ENCODE measurements at regions not wholly inside any gene's neighbourhood (a gene's known extent, or its start where the extent isn't known, plus 50 kb on each side); places are given as distances from the start of the nearest gene placed in this dataset.

- Histone ChIP-seq H3K4me3 (ENCODE audit: low read depth in 2 of 2, low read length in 1 of 2) (no peak overlapping the region), H3K9me2 (no peaks in the 10 kb centered on the region; the same call in 1 of the 2 replicates), H3K27ac (ENCODE audit: low read depth in 2 of 2, low read length in 1 of 2) (no peak overlapping the region), H3K9me3 (no peaks in the 10 kb centered on the region; the same call in 1 of the 2 replicates), H3K27me3 (ENCODE audit: insufficient read depth) (no peaks in the 10 kb centered on the region), H3F3A (replicated peaks; ENCODE audit: insufficient read depth) (no peaks in the 10 kb centered on the region), H3K4me1 (ENCODE audit: control insufficient read depth in 1 of 2, insufficient read depth in 2 of 2, low read depth in 1 of 2, low read length in 1 of 2) (no peaks in the 10 kb centered on the region), H2AFZ (ENCODE audit: low read depth) (no peak overlapping the region), H3K4me2 (no peak overlapping the region), H3K36me3 (replicated peaks in 1 of 2; ENCODE audit: control insufficient read depth in 1 of 2, insufficient read depth in 2 of 2, low read length in 1 of 2) (no peaks in the 10 kb centered on the region), H3K79me2 (ENCODE audit: insufficient read depth) (no peaks in the 10 kb centered on the region), H4K20me1 (ENCODE audit: insufficient read depth) (no peaks in the 10 kb centered on the region), H3K9ac (no peak overlapping the region)
- ChIA-PET CTCF (no interaction called here), POLR2A (no interaction called here)
- 28% methylated on average over 4 of the region's 4 CpGs for WGBS (ENCODE audit: low lambda C conversion rate)
- no peak for TF ChIP-seq RAD21 (IDR thresholded peaks at IDR 0.05; ENCODE audit: low read length)
- TF ChIP-seq CTCF (IDR thresholded peaks at IDR 0.05), result no peak
- TF ChIP-seq NFIC (IDR thresholded peaks at IDR 0.05; ENCODE audit: borderline replicate concordance), result no peak
- TF ChIP-seq RXRA (IDR thresholded peaks at IDR 0.05; ENCODE audit: borderline replicate concordance, low read depth), result no peak
- no peak for TF ChIP-seq FOXM1 (IDR thresholded peaks at IDR 0.05; ENCODE audit: low read depth)
- no peak for TF ChIP-seq FOXJ3 (CRISPR knock-in tag; IDR thresholded peaks at IDR 0.05)
- no peak for TF ChIP-seq JUND (IDR thresholded peaks at IDR 0.05)
- no peak for TF ChIP-seq MXI1 (IDR thresholded peaks at IDR 0.05; ENCODE audit: low read depth, low read length)
- no peak for TF ChIP-seq GABPA (IDR thresholded peaks at IDR 0.05; ENCODE audit: low read depth)
- DNase-seq, result no peak
These were observed 191.0 kb upstream of the ZNF507 start for GRCh38 chr19:32154418-32154817.

GRCh38 chr19:32164384-32164992, 180.9 kb upstream of the ZNF507 start:
- Histone ChIP-seq H3K9ac (no peak overlapping the region), H3K4me1 (ENCODE audit: control insufficient read depth in 1 of 2, insufficient read depth in 2 of 2, low read depth in 1 of 2, low read length in 1 of 2) (no peaks in the 10 kb centered on the region; a peak in 1 of 4 replicates), H3K27me3 (ENCODE audit: insufficient read depth) (no peaks in the 10 kb centered on the region), H3K79me2 (ENCODE audit: insufficient read depth) (no peaks in the 10 kb centered on the region), H3K4me2 (no peak overlapping the region), H2AFZ (ENCODE audit: low read depth) (no peak overlapping the region), H3K36me3 (replicated peaks in 1 of 2; ENCODE audit: control insufficient read depth in 1 of 2, insufficient read depth in 2 of 2, low read length in 1 of 2) (no peaks in the 10 kb centered on the region), H3K9me2 (no peaks in the 10 kb centered on the region), H3K27ac (ENCODE audit: low read depth in 2 of 2, low read length in 1 of 2) (no peak overlapping the region), H4K20me1 (ENCODE audit: insufficient read depth) (no peaks in the 10 kb centered on the region), H3K9me3 (0 out of 2 replicates have a peak, but pooled peaks cover 8% of the 10 kb centered on the region), H3F3A (replicated peaks; ENCODE audit: insufficient read depth) (no peaks in the 10 kb centered on the region), H3K4me3 (ENCODE audit: low read depth in 2 of 2, low read length in 1 of 2) (no peak overlapping the region)
- TF ChIP-seq GABPA (IDR thresholded peaks at IDR 0.05; ENCODE audit: low read depth) (no peak), PBX3 (IDR thresholded peaks at IDR 0.05) (no peak)
- WGBS (ENCODE audit: low lambda C conversion rate), result 15% methylated on average over 3 of the region's 3 CpGs
- CTCF ChIA-PET, result no interaction called here
- POLR2A ChIA-PET, result no interaction called here
- no peak for DNase-seq

Data from SK-N-SH (cell line).